Esophagus squamous epithelium (tissue), 5 donors: ENCODE measurements at regions not wholly inside any gene's neighbourhood (a gene's known extent, or its start where the extent isn't known, plus 50 kb on each side); places are given as distances from the start of the nearest gene placed in this dataset.

Source experiments
- DNase-seq: peaks from one replicate; lab custom pipeline; 2025; lab: John Stamatoyannopoulos, UW
- H3K27ac ChIP-seq, 4 donors: fragments of 200-600 bp; sonication (generic); one replicate each; pipeline ENCODE4 v1.5.1; 2016 to 2019; ENCODE audit warnings: mild to moderate bottlenecking in 1 of 4
- H3K27me3 ChIP-seq, 4 donors: fragments of 200-600 bp; sonication (generic); 1 replicate in 3 of 4; 2 replicates in 1 of 4; pipeline versions ENCODE4 v1.5.1 to v1.6.0; 2017 to 2021; ENCODE audit warnings: antibody characterized with exemption in 1 of 4
- H3K36me3 ChIP-seq, 3 donors: fragments of 200-600 bp; sonication (generic); one replicate each; pipeline ENCODE4 v1.5.1; 2016 to 2019
- H3K4me1 ChIP-seq, 3 donors: fragments of 200-600 bp; sonication (generic); one replicate each; pipeline ENCODE4 v1.5.1; 2017 to 2019
- H3K4me3 ChIP-seq, 4 donors: fragments of 200-600 bp; sonication (generic); 1 replicate in 3 of 4; 2 replicates in 1 of 4; pipeline ENCODE4 v1.5.1; 2016 to 2019; ENCODE audit warnings: mild to moderate bottlenecking in 2 of 4, moderate library complexity in 1 of 4
- H3K9me3 ChIP-seq, 3 donors: fragments of 200-600 bp; sonication (generic); one replicate each; pipeline ENCODE4 v1.5.1; 2016 to 2019
- POLR2A ChIP-seq, 4 donors: fragments of 450-650 bp; IDR thresholded peaks; one replicate each; pipeline ENCODE4 v1.6.1; 2017; ENCODE audit warnings: antibody characterized with exemption in 4 of 4, mild to moderate bottlenecking in 4 of 4, moderate library complexity in 3 of 4
- WGBS, 2 donors: methylation state at CpG; one replicate each; pipeline ENCODE4 v1.1.5; 2018; 5-methylcytosine and 5-hydroxymethylcytosine counted together
- intact Hi-C: fragments of 100-400 bp; cut with DNase I; formaldehyde crosslinking; loops from one replicate; pipeline ENCODE4 v1.15.0; 2022
- TF ChIP-seq, protein P1 (sequence below), 6 experiments: fragments of 450-650 bp in 4 of 6; fragments of 200-600 bp in 2 of 6; sonication (generic) in 2 of 6; IDR thresholded peaks; one replicate each; pipeline ENCODE4 v1.5.1; 2016 to 2019; ENCODE audit warnings: antibody characterized with exemption in 6 of 6, mild to moderate bottlenecking in 4 of 6, moderate library complexity in 4 of 6
- donor health status: DM: yes; HTN: yes; CAD: no.

DNA sequence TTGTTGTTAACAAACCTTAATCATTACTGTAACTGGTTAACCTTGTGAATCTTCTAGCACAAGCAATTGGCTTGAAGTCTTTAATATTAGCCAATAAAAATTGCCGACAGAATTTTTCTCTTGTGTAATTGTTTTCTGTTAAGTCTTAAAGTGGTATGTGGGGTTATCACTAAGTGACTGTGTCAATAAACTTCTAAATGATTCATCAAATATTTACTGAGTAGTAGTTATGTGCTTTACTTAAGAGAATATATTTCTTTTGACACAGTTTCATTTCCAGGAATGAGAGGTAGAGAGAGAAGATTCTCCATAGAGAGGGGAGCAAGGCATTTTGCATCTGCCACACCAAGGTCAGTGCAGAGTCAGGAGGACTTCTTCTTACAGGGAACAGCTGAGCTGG is 2361.6 kb upstream of the AGA start:
- H3K9me3 ChIP-seq: peaks cover 0 to 7% (median 0%) of the 10 kb centered on the region in 3 donors
- no peaks in the 10 kb centered on the region for H3K36me3 ChIP-seq
- H3K27ac ChIP-seq: no peak overlapping the region
- 26 to 41% methylated on average over 1 of the region's 1 CpG for WGBS, 2 donors
- H3K4me3 ChIP-seq: no peak overlapping the region
- H3K4me1 ChIP-seq: no peaks in the 10 kb centered on the region
- no peaks in the 10 kb centered on the region for H3K27me3 ChIP-seq
- no peak for TF ChIP-seq POLR2A (IDR thresholded peaks at IDR 0.05)
- TF ChIP-seq, protein P1, sequence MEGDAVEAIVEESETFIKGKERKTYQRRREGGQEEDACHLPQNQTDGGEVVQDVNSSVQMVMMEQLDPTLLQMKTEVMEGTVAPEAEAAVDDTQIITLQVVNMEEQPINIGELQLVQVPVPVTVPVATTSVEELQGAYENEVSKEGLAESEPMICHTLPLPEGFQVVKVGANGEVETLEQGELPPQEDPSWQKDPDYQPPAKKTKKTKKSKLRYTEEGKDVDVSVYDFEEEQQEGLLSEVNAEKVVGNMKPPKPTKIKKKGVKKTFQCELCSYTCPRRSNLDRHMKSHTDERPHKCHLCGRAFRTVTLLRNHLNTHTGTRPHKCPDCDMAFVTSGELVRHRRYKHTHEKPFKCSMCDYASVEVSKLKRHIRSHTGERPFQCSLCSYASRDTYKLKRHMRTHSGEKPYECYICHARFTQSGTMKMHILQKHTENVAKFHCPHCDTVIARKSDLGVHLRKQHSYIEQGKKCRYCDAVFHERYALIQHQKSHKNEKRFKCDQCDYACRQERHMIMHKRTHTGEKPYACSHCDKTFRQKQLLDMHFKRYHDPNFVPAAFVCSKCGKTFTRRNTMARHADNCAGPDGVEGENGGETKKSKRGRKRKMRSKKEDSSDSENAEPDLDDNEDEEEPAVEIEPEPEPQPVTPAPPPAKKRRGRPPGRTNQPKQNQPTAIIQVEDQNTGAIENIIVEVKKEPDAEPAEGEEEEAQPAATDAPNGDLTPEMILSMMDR (IDR thresholded peaks at IDR 0.05): no peak
- intact Hi-C loops: no loop called here
- DNase-seq: no peak

- intact Hi-C loops: no loop called here
- DNase-seq: no peak
- Histone ChIP-seq H3K9me3 (peaks cover 0 to 7% (median 0%) of the 10 kb centered on the region in 3 donors), H3K27me3 (no peaks in the 10 kb centered on the region), H3K4me3 (no peak overlapping the region), H3K36me3 (no peaks in the 10 kb centered on the region), H3K4me1 (no peaks in the 10 kb centered on the region), H3K27ac (no peak overlapping the region)
- no peak for TF ChIP-seq POLR2A (IDR thresholded peaks at IDR 0.05)
- TF ChIP-seq, protein P1 (IDR thresholded peaks at IDR 0.05): no peak
- 63% methylated on average over 1 of the region's 1 CpG; no CpG with 5 or more reads in 1 of the 2 donors for whole genome bisulfite sequencing, 2 donors
These were observed 2362.2 kb upstream of the AGA start for GRCh38 chr4:179804440-179804839.

GRCh38 chr4:179817317-179817716 is 2375.1 kb upstream of the AGA start:
- Histone ChIP-seq H3K4me3 (no peak overlapping the region), H3K9me3 (no peaks in the 10 kb centered on the region), H3K27ac (no peak overlapping the region), H3K27me3 (no peaks in the 10 kb centered on the region), H3K36me3 (no peaks in the 10 kb centered on the region), H3K4me1 (no peaks in the 10 kb centered on the region)
- 65 to 69% methylated on average over 8 of the region's 8 CpGs for WGBS, 2 donors
- DNase-seq: no peak
- intact Hi-C loops: no loop called here
- no peak for TF ChIP-seq POLR2A (IDR thresholded peaks at IDR 0.05)
- TF ChIP-seq, protein P1 (IDR thresholded peaks at IDR 0.05): no peak

DNA sequence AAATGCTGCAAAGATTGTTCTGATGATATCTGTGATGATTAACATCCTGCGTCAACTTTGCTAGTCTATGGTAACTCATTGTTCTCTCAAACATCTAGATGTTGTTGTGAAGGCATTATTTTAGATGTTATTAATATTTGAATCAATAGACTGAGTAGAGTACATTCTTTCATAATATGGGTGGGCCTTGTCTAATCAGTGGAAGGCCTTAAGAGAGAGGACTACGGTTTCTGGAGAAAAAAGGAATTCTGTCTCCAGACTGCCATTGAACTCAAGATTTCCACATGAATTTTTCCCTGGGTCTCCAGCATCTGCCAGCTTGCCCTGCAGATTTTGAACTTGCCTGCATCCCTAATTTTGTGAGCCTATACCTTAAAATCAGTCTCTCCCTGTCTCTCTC is 2381.1 kb upstream of the AGA start:
- no peak for DNase-seq
- no peaks in the 10 kb centered on the region for H3K4me1 ChIP-seq
- WGBS, 2 donors: 39 to 57% methylated on average over 2 of the region's 2 CpGs
- no peaks in the 10 kb centered on the region for H3K27me3 ChIP-seq
- TF ChIP-seq POLR2A (IDR thresholded peaks at IDR 0.05): no peak
- TF ChIP-seq, protein P1 (IDR thresholded peaks at IDR 0.05): no peak
- H3K4me3 ChIP-seq: no peak overlapping the region
- H3K9me3 ChIP-seq: no peaks in the 10 kb centered on the region
- intact Hi-C loops: no loop called here
- H3K27ac ChIP-seq: no peak overlapping the region
- no peaks in the 10 kb centered on the region for H3K36me3 ChIP-seq

GRCh38 chr4:179831274-179831673 is 2389.0 kb upstream of the AGA start:
- intact Hi-C loops: no loop called here

More at GRCh38 chr4:179831274-179831673, 2389.0 kb upstream of the AGA start:
- H3K9me3 ChIP-seq: peaks cover 0 to 9% (median 0%) of the 10 kb centered on the region in 3 donors
- H3K27me3 ChIP-seq: no peaks in the 10 kb centered on the region
- H3K4me1 ChIP-seq: no peaks in the 10 kb centered on the region
- DNase-seq: no peak
- no peak overlapping the region for H3K27ac ChIP-seq
- no peaks in the 10 kb centered on the region for H3K36me3 ChIP-seq
- TF ChIP-seq, protein P1 (IDR thresholded peaks at IDR 0.05): no peak
- no peak overlapping the region for H3K4me3 ChIP-seq
- WGBS, 2 donors: 82 to 83% methylated on average over 4 of the region's 4 CpGs
